A673 (cell line): ENCODE measurements at regions not wholly inside any gene's neighbourhood (a gene's known extent, or its start where the extent isn't known, plus 50 kb on each side); places are given as distances from the start of the nearest gene placed in this dataset.

Experiments
- BruUV-seq: library from RNA; stranded (reverse); fragments of 400-500 nt; replicated peaks from 2 replicates; lab custom pipeline; 2021; lab: Mats Ljungman, UMichigan
- CTCF ChIA-PET: fragments of 300-600 bp; sonication (Branson Sonifier 250); formaldehyde crosslinking; loops from one replicate; lab custom pipeline; 2022; ENCODE audit warnings: antibody characterized with exemption; lab: Charles Lee
- POLR2A ChIA-PET: fragments of 300-600 bp; sonication (Branson Sonifier 250); formaldehyde crosslinking; loops from one replicate; lab custom pipeline; 2022; ENCODE audit warnings: antibody characterized with exemption; ENCODE audit not compliant: low non-redundant PET; lab: Charles Lee
- DNase-seq: peaks from one replicate; pipeline ENCODE4 v3.0.0-alpha.2; 2015; ENCODE audit warnings: low spot score
- H3K27ac ChIP-seq: fragments of 200-600 bp; sonication (generic); 2 replicates; pipeline ENCODE4 v1.5.1; 2016; ENCODE audit warnings: mixed run types, low read depth, mild to moderate bottlenecking, mixed read lengths, antibody characterized with exemption, low read length; ENCODE audit not compliant: poor library complexity, severe bottlenecking
- H3K27me3 ChIP-seq: fragments of 200-600 bp; sonication (generic); replicated peaks from 2 replicates; pipeline ENCODE4 v1.6.1; 2017; ENCODE audit warnings: mixed run types, low read depth, mild to moderate bottlenecking, mixed read lengths, antibody characterized with exemption, low read length; ENCODE audit not compliant: insufficient read depth, poor library complexity
- H3K36me3 ChIP-seq: fragments of 200-600 bp; sonication (generic); 2 replicates; pipeline ENCODE4 v1.6.1; 2016; ENCODE audit warnings: mixed run types, mild to moderate bottlenecking, mixed read lengths, antibody characterized with exemption, low read length; ENCODE audit not compliant: insufficient read depth, poor library complexity, severe bottlenecking
- H3K4me1 ChIP-seq: fragments of 200-600 bp; sonication (generic); 2 replicates; pipeline ENCODE4 v1.6.1; 2017; ENCODE audit warnings: mixed run types, mild to moderate bottlenecking, mixed read lengths, antibody characterized with exemption, low read length; ENCODE audit not compliant: insufficient read depth, poor library complexity, severe bottlenecking
- H3K4me3 ChIP-seq: fragments of 200-600 bp; sonication (generic); 2 replicates; pipeline ENCODE4 v1.5.1; 2016; ENCODE audit warnings: low read depth, mixed run types, mild to moderate bottlenecking, mixed read lengths, low read length; ENCODE audit not compliant: poor library complexity, severe bottlenecking
- H3K9me3 ChIP-seq: fragments of 200-600 bp; sonication (generic); 2 replicates; pipeline ENCODE4 v1.6.1; 2016; ENCODE audit warnings: mixed run types, low read depth, mild to moderate bottlenecking, mixed read lengths, antibody characterized with exemption, low read length; ENCODE audit not compliant: poor library complexity, severe bottlenecking
- EZH2 ChIP-seq: fragments of 200-600 bp; sonication (generic); IDR thresholded peaks from 2 replicates; pipeline ENCODE4 v1.6.1; 2017; ENCODE audit warnings: borderline replicate concordance, low read depth, mild to moderate bottlenecking, mixed read lengths, antibody characterized with exemption, low read length; ENCODE audit not compliant: poor library complexity, severe bottlenecking
- intact Hi-C: fragments of 100-400 bp; cut with micrococcal nuclease; formaldehyde crosslinking; loops from one replicate; pipeline ENCODE4 v1.10.0; 2022; ENCODE audit not compliant: unreplicated experiment
- TF ChIP-seq, protein P1 (sequence below): fragments of 300-800, 200-600 bp; sonication (generic); conservative IDR thresholded peaks from 2 replicates; pipeline ENCODE4 v1.5.1; 2017; ENCODE audit warnings: low read depth, mild to moderate bottlenecking, antibody characterized with exemption, low read length, moderate library complexity, mixed read lengths

DNA sequence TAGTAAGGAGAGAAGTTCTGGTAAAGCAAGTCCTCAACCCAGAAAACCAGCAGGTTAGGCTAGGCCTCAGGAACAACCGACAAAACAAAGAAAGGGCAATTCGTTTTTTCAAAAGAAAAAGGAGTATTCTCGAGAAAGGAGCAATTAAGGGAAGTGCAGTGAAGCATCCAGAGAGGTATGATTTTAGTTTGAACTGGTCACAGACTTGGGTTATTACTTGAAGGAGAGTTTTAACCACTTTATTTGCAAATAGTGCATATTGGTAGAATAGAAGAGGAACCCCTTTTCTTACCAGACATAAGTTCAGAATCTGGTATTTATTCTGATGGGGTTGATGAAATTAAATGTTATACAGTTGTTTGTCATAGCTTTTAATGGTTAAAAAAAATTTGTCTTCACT is 110.0 kb upstream of the GCFC2 start:
- Histone ChIP-seq H3K36me3 (no peaks in the 10 kb centered on the region), H3K9me3 (no peaks in the 10 kb centered on the region), H3K27me3 (no peaks in the 10 kb centered on the region), H3K27ac (no peak overlapping the region), H3K4me1 (no peaks in the 10 kb centered on the region), H3K4me3 (no peak overlapping the region)
- intact Hi-C loops = no loop called here
- DNase-seq = no peak
- CTCF ChIA-PET = no interaction called here
- BruUV-seq = no TSS peak
- TF ChIP-seq, protein P1, sequence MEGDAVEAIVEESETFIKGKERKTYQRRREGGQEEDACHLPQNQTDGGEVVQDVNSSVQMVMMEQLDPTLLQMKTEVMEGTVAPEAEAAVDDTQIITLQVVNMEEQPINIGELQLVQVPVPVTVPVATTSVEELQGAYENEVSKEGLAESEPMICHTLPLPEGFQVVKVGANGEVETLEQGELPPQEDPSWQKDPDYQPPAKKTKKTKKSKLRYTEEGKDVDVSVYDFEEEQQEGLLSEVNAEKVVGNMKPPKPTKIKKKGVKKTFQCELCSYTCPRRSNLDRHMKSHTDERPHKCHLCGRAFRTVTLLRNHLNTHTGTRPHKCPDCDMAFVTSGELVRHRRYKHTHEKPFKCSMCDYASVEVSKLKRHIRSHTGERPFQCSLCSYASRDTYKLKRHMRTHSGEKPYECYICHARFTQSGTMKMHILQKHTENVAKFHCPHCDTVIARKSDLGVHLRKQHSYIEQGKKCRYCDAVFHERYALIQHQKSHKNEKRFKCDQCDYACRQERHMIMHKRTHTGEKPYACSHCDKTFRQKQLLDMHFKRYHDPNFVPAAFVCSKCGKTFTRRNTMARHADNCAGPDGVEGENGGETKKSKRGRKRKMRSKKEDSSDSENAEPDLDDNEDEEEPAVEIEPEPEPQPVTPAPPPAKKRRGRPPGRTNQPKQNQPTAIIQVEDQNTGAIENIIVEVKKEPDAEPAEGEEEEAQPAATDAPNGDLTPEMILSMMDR = no peak
- POLR2A ChIA-PET = no interaction called here

DNA sequence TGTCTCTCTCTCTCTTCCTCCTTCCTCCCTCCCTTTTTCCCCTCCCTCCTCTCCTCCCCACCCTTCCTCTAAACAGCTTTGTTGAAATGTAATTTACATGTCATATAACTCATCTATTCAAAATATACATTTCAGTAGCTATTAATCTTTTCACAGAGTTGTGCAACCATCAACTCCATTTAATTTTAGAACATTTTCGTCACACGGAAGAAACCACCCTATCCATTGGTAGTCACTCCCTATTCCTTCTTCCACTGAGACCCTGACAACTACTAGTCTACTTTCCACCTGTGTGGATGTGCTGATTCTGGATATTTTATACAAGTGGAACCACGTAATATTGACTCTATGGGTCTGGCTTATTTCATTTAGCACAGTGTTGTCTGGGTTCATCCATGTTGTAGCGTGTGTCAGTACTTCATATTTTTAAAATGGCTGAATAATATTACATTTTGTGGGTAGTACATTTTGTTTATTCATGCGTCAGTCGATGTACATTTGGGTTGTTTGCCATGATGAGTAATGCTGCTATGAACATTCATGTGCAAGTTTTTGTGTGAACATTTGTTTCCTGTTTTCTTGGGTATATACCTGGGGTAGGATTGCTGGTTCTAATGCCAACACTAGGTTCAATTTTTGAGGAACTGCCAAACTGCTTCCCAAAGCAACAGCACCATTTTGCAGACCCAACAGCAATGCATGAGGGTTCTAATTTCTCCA is 100.1 kb upstream of the GCFC2 start:
- BruUV-seq = no TSS peak
- Histone ChIP-seq H3K27me3 (no peaks in the 10 kb centered on the region), H3K4me1 (no peaks in the 10 kb centered on the region), H3K9me3 (no peaks in the 10 kb centered on the region), H3K36me3 (no peaks in the 10 kb centered on the region), H3K4me3 (no peak overlapping the region), H3K27ac (no peak overlapping the region)
- ChIA-PET CTCF (no interaction called here), POLR2A (interaction anchor here (0.6 kb wide), 1 partner anchor 1239 kb away, joined by 3 read pairs; no protein-coding TSS in a partner anchor)
- no peak for TF ChIP-seq EZH2
- TF ChIP-seq, protein P1 = no peak
- DNase-seq = no peak
- intact Hi-C loops = no loop called here

DNA sequence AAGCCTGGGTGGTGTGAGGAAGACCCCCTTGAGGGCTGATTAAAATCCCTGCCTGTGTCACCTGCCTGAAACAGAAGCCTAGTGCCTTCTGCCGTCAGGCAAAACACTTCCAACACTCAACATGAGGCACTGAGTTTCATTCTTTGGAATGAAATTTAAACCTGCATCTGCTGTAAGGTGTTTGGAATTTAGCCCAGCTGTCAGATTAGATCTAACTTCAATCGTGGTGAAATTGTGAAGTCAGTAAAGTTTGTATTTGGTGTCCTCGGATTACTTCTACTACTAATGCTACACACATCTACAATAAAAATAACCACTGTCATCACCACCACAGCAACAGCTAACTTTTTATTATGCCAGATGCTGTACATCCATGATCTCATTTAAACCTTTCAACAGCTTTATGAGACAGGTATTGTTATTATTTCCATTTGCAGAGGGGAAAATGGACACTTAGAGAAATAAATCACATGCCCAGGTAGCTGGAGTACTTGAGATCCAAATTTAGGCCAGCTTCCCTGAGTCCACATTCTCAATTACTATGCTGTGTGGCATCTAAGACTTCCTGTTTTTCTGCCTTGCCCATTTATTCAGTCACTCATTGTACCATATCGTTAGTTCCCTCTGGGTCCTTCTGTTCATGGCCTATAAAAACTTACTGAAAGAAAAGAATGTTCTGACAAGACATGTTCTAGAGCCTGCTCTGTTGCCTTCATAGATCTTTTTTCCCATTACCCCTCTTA is 98.2 kb upstream of the GCFC2 start:
- no peak for DNase-seq
- ChIA-PET CTCF (no interaction called here), POLR2A (no interaction called here)
- intact Hi-C loops = no loop called here
- H3K27me3 ChIP-seq = no peaks in the 10 kb centered on the region
- no peaks in the 10 kb centered on the region for H3K36me3 ChIP-seq
- H3K27ac ChIP-seq = no peak overlapping the region
- TF ChIP-seq, protein P1 = no peak
- TF ChIP-seq EZH2 = no peak
- H3K4me3 ChIP-seq = no peak overlapping the region
- no peaks in the 10 kb centered on the region for H3K4me1 ChIP-seq
- BruUV-seq = no TSS peak
- H3K9me3 ChIP-seq = no peaks in the 10 kb centered on the region
